Aorta (tissue), 5 donors: ENCODE measurements at regions not wholly inside any gene's neighbourhood (a gene's known extent, or its start where the extent isn't known, plus 50 kb on each side); places are given as distances from the start of the nearest gene placed in this dataset.
A peak's percentile ranks its signal among the peaks of the same experiment; 100 is the strongest.

Source experiments
- ATAC-seq: fragments of 200-7000 bp; cut with Tn5 transposase; one replicate; pipeline ENCODE4 v1.9.1; 2022; ENCODE audit warnings: moderate library complexity; ENCODE audit not compliant: low FRiP score
- DNase-seq, 2 donors: peaks; one replicate each; pipeline ENCODE4 v3.0.0-alpha.2; 2020
- H3K27ac ChIP-seq, 2 donors: one replicate each; pipeline ENCODE4 v1.5.1; 2013; ENCODE audit warnings: low read length in 2 of 2, mild to moderate bottlenecking in 2 of 2, moderate library complexity in 2 of 2, control low read depth in 1 of 2, inconsistent platforms in 1 of 2, low read depth in 1 of 2
- H3K27me3 ChIP-seq, 2 donors: one replicate each; pipeline ENCODE4 v1.6.1; 2013; ENCODE audit warnings: control low read depth in 1 of 2, low read length in 1 of 2, mild to moderate bottlenecking in 1 of 2, moderate library complexity in 1 of 2; ENCODE audit not compliant: insufficient read depth in 2 of 2, control insufficient read depth in 1 of 2
- H3K36me3 ChIP-seq, 2 donors: one replicate each; pipeline ENCODE4 v1.6.1; 2013; ENCODE audit warnings: control low read depth in 1 of 2, low read length in 1 of 2, mild to moderate bottlenecking in 1 of 2; ENCODE audit not compliant: insufficient read depth in 2 of 2, control insufficient read depth in 1 of 2
- H3K4me1 ChIP-seq, 2 donors: one replicate each; pipeline ENCODE4 v1.6.1; 2013; ENCODE audit warnings: low read length in 2 of 2, control low read depth in 1 of 2, mild to moderate bottlenecking in 1 of 2, moderate library complexity in 1 of 2; ENCODE audit not compliant: insufficient read depth in 2 of 2, control insufficient read depth in 1 of 2
- H3K4me3 ChIP-seq, 2 donors: one replicate each; pipeline ENCODE4 v1.5.1; 2013; ENCODE audit warnings: low read length in 2 of 2, control low read depth in 1 of 2, mild to moderate bottlenecking in 1 of 2
- H3K9me3 ChIP-seq: one replicate; pipeline ENCODE4 v1.6.1; 2013; ENCODE audit warnings: mild to moderate bottlenecking, low read length; ENCODE audit not compliant: control insufficient read depth
- WGBS, 2 donors: extraction: QIAGEN DNeasy Blood & Tissue Kit; methylation state at CpG; one replicate each; pipeline ENCODE4 v1.1.7; 2013; 5-methylcytosine and 5-hydroxymethylcytosine counted together
- intact Hi-C, 2 donors: fragments of 100-400 bp; cut with DNase I; formaldehyde crosslinking; loops; one replicate each; pipeline versions ENCODE4 v1.14.2 to v1.15.0; 2022
- donor health status: healthy with polysubstance abuse.
- donor health status: Bipolar disorder and iron deficiency.
- donor health status: DM: no; HTN: no; CAD: no.
- donor health status: DM: no; HTN: no; CAD: no.
- donor health status: DM: yes; HTN: yes; CAD: no.

DNA sequence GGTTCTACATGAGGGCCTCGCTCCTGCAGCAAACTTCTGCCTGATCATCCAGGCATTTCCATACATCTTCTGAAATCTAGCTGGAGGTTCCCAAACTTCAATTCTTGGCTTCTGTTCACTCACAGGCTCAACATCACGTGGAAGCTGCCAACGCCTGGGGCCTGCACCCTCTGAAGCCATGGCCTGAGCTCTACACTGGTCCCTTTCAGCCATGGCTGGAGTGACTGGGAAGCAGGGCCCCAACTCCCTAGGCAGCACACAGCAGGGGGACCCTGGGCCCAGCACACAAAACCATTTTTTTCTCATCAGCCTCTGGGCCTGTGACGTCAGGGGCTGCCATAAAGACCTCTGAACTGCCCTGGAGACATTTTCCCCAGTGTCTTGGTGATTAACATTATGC is 542.7 kb downstream of the TLL1 start:
- Histone ChIP-seq H3K36me3 (no peaks in the 10 kb centered on the region), H3K4me3 (no peak overlapping the region), H3K27me3 (no peaks in the 10 kb centered on the region), H3K9me3 (no peaks in the 10 kb centered on the region), H3K4me1 (peaks cover 0 to 2% of the 10 kb centered on the region in 2 donors), H3K27ac (no peak overlapping the region)
- WGBS, 2 donors = 79 to 84% methylated on average over 4 of the region's 4 CpGs
- ATAC-seq (no peak), DNase-seq (no peak)
- intact Hi-C loops = no loop called here

DNA sequence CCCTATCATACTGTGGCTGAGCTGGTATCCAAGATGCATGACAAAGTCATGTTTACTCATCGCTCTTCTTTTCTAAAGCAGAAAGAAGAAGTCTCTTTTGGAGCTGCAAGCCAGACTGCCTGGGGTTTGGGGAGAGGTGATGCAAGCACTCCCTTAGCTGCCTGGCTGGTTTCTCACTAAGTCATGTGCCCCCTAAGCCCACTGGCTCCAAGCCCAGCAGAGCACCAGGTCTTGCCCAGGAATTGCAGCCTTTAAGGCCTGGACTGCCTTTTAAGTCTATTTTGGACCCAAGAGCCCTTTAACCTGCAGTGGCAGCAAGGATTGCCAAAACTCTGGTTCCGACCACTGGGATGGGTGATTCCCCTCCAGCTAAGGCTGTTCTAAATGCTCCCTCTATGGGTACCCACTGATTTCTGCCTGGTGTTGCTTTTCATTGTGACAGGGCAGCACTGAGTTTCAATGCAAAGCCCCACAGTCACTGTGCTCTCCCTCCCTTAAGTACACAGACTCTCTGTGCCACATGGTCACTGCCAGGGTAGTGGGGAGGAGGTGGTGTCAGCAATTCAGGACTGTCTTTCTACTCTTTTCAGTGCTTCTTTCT is 548.6 kb downstream of the TLL1 start:
- intact Hi-C loops = no loop called here
- peak overlapping the region in 1 of 2 donors; percentile 68 for H3K27ac ChIP-seq

DNA sequence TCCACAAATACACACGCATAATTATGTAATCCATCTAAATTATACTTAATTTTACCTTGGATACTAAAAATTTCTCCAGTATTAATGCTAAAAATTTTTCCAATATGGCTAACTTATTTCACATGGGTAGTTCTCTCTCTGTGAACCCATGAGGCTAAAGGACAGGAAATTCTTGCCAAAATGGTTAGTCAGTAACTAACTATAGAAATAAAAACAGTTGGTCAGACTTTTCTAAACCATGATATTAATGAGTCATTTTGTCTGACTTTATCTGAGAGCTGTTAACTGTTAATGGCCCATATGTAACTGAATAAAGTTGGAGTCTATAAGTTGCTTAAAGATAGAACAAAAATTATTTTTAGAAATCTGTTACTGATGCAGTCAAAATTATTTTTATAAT is 549.4 kb downstream of the TLL1 start:
- Histone ChIP-seq H3K9me3 (no peaks in the 10 kb centered on the region), H3K36me3 (no peaks in the 10 kb centered on the region), H3K27me3 (no peaks in the 10 kb centered on the region), H3K27ac (no peak overlapping the region), H3K4me3 (no peak overlapping the region), H3K4me1 (peaks cover 6 to 10% of the 10 kb centered on the region in 2 donors)
- DNase-seq = no peak
- intact Hi-C loops = no loop called here
- peak; percentile 61 for ATAC-seq
- 57 to 58% methylated on average over 1 of the region's 1 CpG for WGBS, 2 donors

More for the DNA sequence above, 548.6 kb downstream of the TLL1 start:
- H3K4me1 ChIP-seq = peaks cover 6 to 10% of the 10 kb centered on the region in 2 donors
- H3K27me3 ChIP-seq = no peaks in the 10 kb centered on the region
- 44 to 51% methylated on average over 2 of the region's 2 CpGs for WGBS, 2 donors
- no peaks in the 10 kb centered on the region for H3K36me3 ChIP-seq
- DNase-seq (peak; percentile 82 to 83), ATAC-seq (peak; percentile 73)
- no peaks in the 10 kb centered on the region for H3K9me3 ChIP-seq
- H3K4me3 ChIP-seq = no peak overlapping the region

DNA sequence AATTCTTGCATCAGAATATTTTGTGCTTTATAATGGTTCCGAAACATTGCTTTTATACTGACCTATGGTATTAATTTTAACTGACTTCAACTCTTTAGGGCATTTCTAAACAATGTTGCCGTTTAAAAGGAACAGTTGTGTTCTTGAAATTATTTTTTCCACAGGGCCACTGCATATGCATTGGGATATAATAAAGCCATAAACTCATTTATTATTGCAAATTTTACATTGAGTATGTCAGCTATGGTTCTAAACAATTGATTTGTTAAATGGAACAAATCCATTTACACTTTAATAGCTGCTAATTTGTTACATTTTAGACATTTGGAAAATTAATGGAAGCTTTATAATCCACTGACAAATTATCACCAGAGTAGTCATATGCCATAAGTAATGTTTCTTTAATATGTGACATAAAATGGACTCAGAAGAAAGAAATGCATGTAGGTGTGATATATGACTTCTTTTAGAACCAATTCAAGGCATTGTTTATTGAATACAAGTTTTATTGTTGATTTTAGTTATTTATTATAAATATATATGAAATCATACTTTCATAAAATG is 553.3 kb downstream of the TLL1 start:
- Histone ChIP-seq H3K4me1 (peaks cover 4 to 10% of the 10 kb centered on the region in 2 donors), H3K27me3 (no peaks in the 10 kb centered on the region), H3K36me3 (no peaks in the 10 kb centered on the region), H3K9me3 (no peaks in the 10 kb centered on the region), H3K27ac (no peak overlapping the region), H3K4me3 (no peak overlapping the region)
- intact Hi-C loops = no loop called here
- 43 to 44% methylated on average over 2 of the region's 2 CpGs for WGBS, 2 donors
- DNase-seq (no peak), ATAC-seq (no peak)

DNA sequence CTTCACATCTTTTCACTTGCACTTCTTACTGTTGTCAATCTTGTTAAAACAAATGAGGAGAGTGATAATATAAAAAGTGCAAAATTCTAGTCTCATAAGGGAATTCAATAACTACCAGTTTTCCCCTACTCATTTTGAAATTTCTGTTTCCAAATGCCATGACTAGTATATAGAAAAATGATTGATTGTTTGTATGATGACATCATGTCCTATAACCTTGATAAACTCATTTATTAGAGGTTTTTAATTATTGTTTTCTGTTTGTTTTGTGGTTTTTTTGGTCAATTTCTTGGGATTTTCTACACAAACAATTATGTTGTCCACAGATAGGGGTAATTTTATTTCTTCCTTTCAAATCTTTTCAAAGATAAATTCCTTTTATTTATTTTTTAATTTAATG is 559.1 kb downstream of the TLL1 start:
- intact Hi-C loops = loop anchor here in 1 of 2 donors (10.0 kb wide), 1 partner anchor 747 kb away; no protein-coding TSS in a partner anchor
- ATAC-seq = no peak
- no peaks in the 10 kb centered on the region for H3K9me3 ChIP-seq
- no peaks in the 10 kb centered on the region for H3K36me3 ChIP-seq
- H3K27ac ChIP-seq = no peak overlapping the region
- H3K4me3 ChIP-seq = no peak overlapping the region
- no peak for DNase-seq
- H3K4me1 ChIP-seq = no peaks in the 10 kb centered on the region
- no peaks in the 10 kb centered on the region for H3K27me3 ChIP-seq

DNA sequence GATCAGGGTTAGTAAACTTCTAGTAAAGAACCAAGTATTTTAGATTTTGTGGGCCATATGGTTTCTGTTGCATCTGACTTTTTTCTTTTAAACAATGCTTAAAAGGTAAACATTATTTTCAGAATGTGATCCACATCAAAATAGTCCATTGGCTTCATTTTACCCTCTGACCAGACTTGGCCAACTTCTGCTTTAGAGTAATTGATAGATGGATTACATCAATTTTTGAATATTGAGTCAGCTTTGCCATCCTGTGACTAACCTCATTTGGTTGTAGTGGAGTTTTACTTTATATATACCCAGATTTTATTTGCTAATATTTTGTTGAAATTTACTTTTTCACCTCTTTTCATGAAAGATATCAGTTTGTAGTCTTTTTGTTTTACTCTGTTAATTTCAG is 559.8 kb downstream of the TLL1 start:
- intact Hi-C loops = loop anchor here in 1 of 2 donors (10.0 kb wide), 1 partner anchor 748 kb away; no protein-coding TSS in a partner anchor
- no peak for ATAC-seq
- no peaks in the 10 kb centered on the region for H3K4me1 ChIP-seq
- H3K27ac ChIP-seq = no peak overlapping the region
- no peaks in the 10 kb centered on the region for H3K27me3 ChIP-seq
- no peaks in the 10 kb centered on the region for H3K36me3 ChIP-seq
- DNase-seq = no peak
- H3K9me3 ChIP-seq = no peaks in the 10 kb centered on the region
- no peak overlapping the region for H3K4me3 ChIP-seq

DNA sequence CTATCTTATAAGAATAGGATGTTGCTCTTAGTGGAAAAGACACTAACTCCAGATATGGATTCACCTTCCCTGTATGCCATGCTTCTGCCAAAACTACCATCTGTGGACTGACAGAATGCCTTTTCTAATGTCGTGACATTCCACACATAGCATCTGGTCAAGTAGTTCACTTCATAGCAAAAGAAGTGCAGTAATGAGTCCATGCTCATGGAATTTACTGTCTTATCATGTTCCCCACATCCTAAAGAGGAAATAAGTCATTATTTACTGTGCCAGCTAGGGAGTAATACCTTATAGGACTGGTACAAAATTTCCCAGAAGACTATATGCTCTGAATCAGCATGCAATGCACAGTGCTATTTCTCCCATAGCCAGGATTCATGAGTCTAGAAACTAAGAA is 562.4 kb downstream of the TLL1 start:
- H3K27ac ChIP-seq = no peak overlapping the region
- ATAC-seq = no peak
- no peaks in the 10 kb centered on the region for H3K9me3 ChIP-seq
- no peaks in the 10 kb centered on the region for H3K36me3 ChIP-seq
- H3K4me1 ChIP-seq = no peaks in the 10 kb centered on the region
- 0% methylated on average over 1 of the region's 1 CpG for WGBS, 2 donors
- intact Hi-C loops = loop anchor here in 1 of 2 donors (10.0 kb wide), 1 partner anchor 751 kb away; no protein-coding TSS in a partner anchor
- no peak for DNase-seq
- H3K27me3 ChIP-seq = no peaks in the 10 kb centered on the region
- no peak overlapping the region for H3K4me3 ChIP-seq

DNA sequence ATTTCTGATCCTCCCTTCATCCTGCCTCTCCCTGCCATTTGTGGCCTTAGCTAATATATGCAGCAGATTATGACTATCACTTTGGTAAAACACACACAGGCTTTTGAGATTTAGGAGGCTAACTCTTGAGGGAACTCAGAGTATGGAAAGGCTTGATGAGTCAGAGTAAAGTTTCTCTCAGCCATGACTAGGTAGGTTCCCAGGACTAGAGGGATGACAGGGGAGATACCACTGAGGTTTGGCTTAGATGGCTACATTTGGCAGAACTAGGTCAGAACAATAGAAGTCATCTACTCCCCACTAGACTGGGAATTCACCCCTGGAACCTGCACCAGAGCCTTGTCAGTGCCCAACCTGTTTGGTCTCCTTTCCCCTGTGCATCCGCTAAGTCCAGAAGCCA is 585.7 kb downstream of the TLL1 start:
- H3K4me3 ChIP-seq = no peak overlapping the region
- H3K4me1 ChIP-seq = no peaks in the 10 kb centered on the region
- DNase-seq = no peak
- WGBS, 2 donors = 97 to 100% methylated on average over 1 of the region's 1 CpG
- ATAC-seq = no peak
- H3K27ac ChIP-seq = no peak overlapping the region
- H3K36me3 ChIP-seq = no peaks in the 10 kb centered on the region
- intact Hi-C loops = no loop called here
- H3K9me3 ChIP-seq = no peaks in the 10 kb centered on the region
- H3K27me3 ChIP-seq = no peaks in the 10 kb centered on the region

DNA sequence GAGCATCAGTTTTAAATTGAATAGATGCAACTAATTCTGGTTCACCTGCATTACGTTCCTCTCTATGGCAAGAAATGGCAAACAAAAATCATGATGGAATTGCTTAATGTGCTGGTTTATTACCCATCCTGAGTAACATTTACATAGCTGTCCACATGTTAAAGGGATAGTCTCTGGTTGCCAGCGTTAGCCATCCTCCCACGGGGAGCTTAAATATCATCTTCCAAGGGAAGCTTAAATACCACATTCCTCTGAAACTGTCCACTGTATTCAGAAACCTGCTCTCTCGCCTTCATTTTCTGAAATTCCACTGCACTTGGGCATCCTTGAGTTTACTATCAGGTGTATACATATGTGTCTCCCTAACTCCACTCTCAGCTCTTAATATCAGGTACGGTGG is 586.6 kb downstream of the TLL1 start:
- Histone ChIP-seq H3K9me3 (no peaks in the 10 kb centered on the region), H3K36me3 (no peaks in the 10 kb centered on the region), H3K27ac (no peak overlapping the region), H3K4me1 (no peaks in the 10 kb centered on the region), H3K27me3 (no peaks in the 10 kb centered on the region), H3K4me3 (no peak overlapping the region)
- ATAC-seq (no peak), DNase-seq (no peak)
- intact Hi-C loops = no loop called here
- WGBS, 2 donors = 65 to 69% methylated on average over 5 of the region's 5 CpGs
